NCI-H526 (cell line): ENCODE measurements at regions not wholly inside any gene's neighbourhood (a gene's known extent, or its start where the extent isn't known, plus 50 kb on each side); places are given as distances from the start of the nearest gene placed in this dataset.

Experiments used
- DNase-seq, 2 experiments: peaks; one replicate each; lab custom pipeline; 2025; lab: John Stamatoyannopoulos, UW

- no peak for DNase-seq
Observed at GRCh38 chr5:93107141-93107540, 473.9 kb downstream of the NR2F1-AS1 start.

- no peak for DNase-seq
Observed at GRCh38 chr5:93101661-93102060, 479.4 kb downstream of the NR2F1-AS1 start.

- DNase-seq: no peak
Observed at GRCh38 chr5:93100976-93101375, 480.0 kb downstream of the NR2F1-AS1 start.

- DNase-seq: no peak
Observed at GRCh38 chr5:93100428-93100827, 480.6 kb downstream of the NR2F1-AS1 start.

GRCh38 chr5:93099902-93100347 lies 481.1 kb downstream of the NR2F1-AS1 start:
- DNase-seq: no peak

GRCh38 chr5:93096561-93096960 lies 484.5 kb downstream of the NR2F1-AS1 start:
- DNase-seq: no peak

- DNase-seq: no peak
Observed at GRCh38 chr5:93092349-93093105, 488.5 kb downstream of the NR2F1-AS1 start.

GRCh38 chr5:93090698-93091097 lies 490.3 kb downstream of the NR2F1-AS1 start:
- DNase-seq: no peak

- no peak for DNase-seq
Observed at GRCh38 chr5:93088592-93089389, 492.2 kb downstream of the NR2F1-AS1 start.

GRCh38 chr5:93087326-93087725 lies 493.7 kb downstream of the NR2F1-AS1 start:
- no peak for DNase-seq

- no peak for DNase-seq
Observed at GRCh38 chr5:93082981-93083380, 498.0 kb downstream of the NR2F1-AS1 start.

- no peak for DNase-seq
Observed at GRCh38 chr5:93079046-93079445, 502.0 kb downstream of the NR2F1-AS1 start.

- no peak for DNase-seq
Observed at GRCh38 chr5:93078082-93079038, 502.7 kb downstream of the NR2F1-AS1 start.

- no peak for DNase-seq
Observed at GRCh38 chr5:93076566-93076965, 504.5 kb downstream of the NR2F1-AS1 start.

GRCh38 chr5:93076096-93076495 lies 504.9 kb downstream of the NR2F1-AS1 start:
- no peak for DNase-seq

GRCh38 chr5:93073547-93073946 lies 507.5 kb downstream of the NR2F1-AS1 start:
- DNase-seq: no peak

GRCh38 chr5:93072831-93073459 lies 508.1 kb downstream of the NR2F1-AS1 start:
- no peak for DNase-seq

- DNase-seq: no peak
Observed at GRCh38 chr5:93071710-93072109, 509.3 kb downstream of the NR2F1-AS1 start.

GRCh38 chr5:93070938-93071337 lies 510.1 kb downstream of the NR2F1-AS1 start:
- DNase-seq: no peak

GRCh38 chr5:93069276-93069675 lies 511.7 kb downstream of the NR2F1-AS1 start:
- DNase-seq: no peak

GRCh38 chr5:93062548-93062947 lies 518.5 kb downstream of the NR2F1-AS1 start:
- no peak for DNase-seq

- no peak for DNase-seq
Observed at GRCh38 chr5:93058309-93058708, 522.7 kb downstream of the NR2F1-AS1 start.
